Prostate gland (tissue), 2 donors: ENCODE measurements at regions not wholly inside any gene's neighbourhood (a gene's known extent, or its start where the extent isn't known, plus 50 kb on each side); places are given as distances from the start of the nearest gene placed in this dataset.

Experiments used
- CTCF ChIP-seq, 4 experiments: fragments of 200-600 bp in 2 of 4; fragments of 450-650 bp in 2 of 4; sonication (generic) in 2 of 4; IDR thresholded peaks; 1 replicate in 3 of 4; 2 replicates in 1 of 4; pipeline ENCODE4 v1.5.1; 2016 to 2019; ENCODE audit warnings: antibody characterized with exemption in 4 of 4, mild to moderate bottlenecking in 2 of 4, moderate library complexity in 2 of 4
- POLR2A ChIP-seq: fragments of 450-650 bp; IDR thresholded peaks from one replicate; pipeline ENCODE4 v1.6.1; 2016; ENCODE audit warnings: antibody characterized with exemption, mild to moderate bottlenecking
- POLR2AphosphoS5 ChIP-seq: sonication (generic); formaldehyde crosslinking; IDR thresholded peaks from one replicate; pipeline ENCODE4 v1.6.1; 2017; ENCODE audit warnings: antibody characterized with exemption

GRCh38 chr4:141575884-141576283 lies 60.5 kb upstream of the IL15 start:
- TF ChIP-seq CTCF (IDR thresholded peaks at IDR 0.05) (no peak), POLR2AphosphoS5 (no peak), POLR2A (no peak)
